Right lobe of liver (tissue), 4 donors: ENCODE measurements at regions not wholly inside any gene's neighbourhood (a gene's known extent, or its start where the extent isn't known, plus 50 kb on each side); places are given as distances from the start of the nearest gene placed in this dataset.

ENCODE experiments used
- CTCF ChIP-seq, 4 donors: fragments of 200-600 bp in 3 of 4; fragments of 450-650 bp in 1 of 4; IDR thresholded peaks; one replicate each; pipeline versions ENCODE4 v1.5.1 to v1.8.0; 2016 to 2022; ENCODE audit warnings: antibody characterized with exemption in 4 of 4, mild to moderate bottlenecking in 2 of 4
- POLR2A ChIP-seq: fragments of 450-650 bp; IDR thresholded peaks from one replicate; pipeline ENCODE4 v1.6.1; 2017; ENCODE audit warnings: antibody characterized with exemption, mild to moderate bottlenecking
- donor health status: DM: no; HTN: no; CAD: no.
- donor health status: DM: no; HTN: no; CAD: no.
- donor health status: DM: no; HTN: yes; CAD: no.

- TF ChIP-seq CTCF (IDR thresholded peaks at IDR 0.05) (no peak), POLR2A (no peak)
Observed at GRCh38 chr16:55385359-55385758, 61.4 kb downstream of the IRX6 start.
